Gastroesophageal sphincter (tissue), 4 donors: ENCODE measurements at regions not wholly inside any gene's neighbourhood (a gene's known extent, or its start where the extent isn't known, plus 50 kb on each side); places are given as distances from the start of the nearest gene placed in this dataset.

Experiments
- ATAC-seq: fragments of 150-250 bp; one replicate; pipeline ENCODE4 v1.9.1; 2016; ENCODE audit warnings: mild to moderate bottlenecking, moderate library complexity
- H3K27ac ChIP-seq, 4 donors: fragments of 200-600 bp; sonication (generic) in 3 of 4; 1 replicate in 3 of 4; 2 replicates in 1 of 4; pipeline ENCODE4 v1.5.1; 2016 to 2019
- H3K27me3 ChIP-seq: fragments of 200-600 bp; sonication (generic); one replicate; pipeline ENCODE4 v1.5.1; 2019
- H3K36me3 ChIP-seq, 2 donors: fragments of 200-600 bp; sonication (generic); one replicate each; pipeline ENCODE4 v1.5.1; 2019; ENCODE audit warnings: control low read depth in 1 of 2
- H3K4me1 ChIP-seq, 3 donors: fragments of 200-600 bp; sonication (generic); 1 replicate in 2 of 3; 2 replicates in 1 of 3; pipeline ENCODE4 v1.5.1; 2016 to 2019; ENCODE audit warnings: control low read depth in 2 of 3
- H3K4me3 ChIP-seq, 2 donors: fragments of 200-600 bp; sonication (generic); one replicate each; pipeline ENCODE4 v1.5.1; 2019; ENCODE audit warnings: mild to moderate bottlenecking in 1 of 2, moderate library complexity in 1 of 2
- H3K9me3 ChIP-seq, 3 donors: fragments of 200-600 bp; sonication (generic); one replicate each; pipeline ENCODE4 v1.5.1; 2017 to 2019; ENCODE audit warnings: control low read depth in 2 of 3
- CTCF ChIP-seq, 4 experiments: fragments of 200-600 bp in 2 of 4; fragments of 450-650 bp in 2 of 4; sonication (generic) in 1 of 4; IDR thresholded peaks; one replicate each; pipeline ENCODE4 v1.5.1; 2017 to 2019; ENCODE audit warnings: antibody characterized with exemption in 4 of 4, mild to moderate bottlenecking in 2 of 4, moderate library complexity in 2 of 4
- EP300 ChIP-seq: sonication (generic); formaldehyde crosslinking; IDR thresholded peaks from one replicate; pipeline ENCODE4 v1.6.1; 2017; ENCODE audit warnings: antibody characterized with exemption, mild to moderate bottlenecking
- POLR2A ChIP-seq, 2 donors: fragments of 450-650 bp; IDR thresholded peaks; one replicate each; pipeline ENCODE4 v1.6.1; 2017; ENCODE audit warnings: antibody characterized with exemption in 2 of 2, mild to moderate bottlenecking in 2 of 2, moderate library complexity in 1 of 2
- POLR2AphosphoS5 ChIP-seq: sonication (generic); formaldehyde crosslinking; IDR thresholded peaks from one replicate; pipeline ENCODE4 v1.6.1; 2017; ENCODE audit warnings: antibody characterized with exemption
- WGBS, 2 donors: methylation state at CpG; one replicate each; pipeline ENCODE4 v1.1.5; 2018; ENCODE audit warnings: low coverage in 1 of 2; 5-methylcytosine and 5-hydroxymethylcytosine counted together

DNA sequence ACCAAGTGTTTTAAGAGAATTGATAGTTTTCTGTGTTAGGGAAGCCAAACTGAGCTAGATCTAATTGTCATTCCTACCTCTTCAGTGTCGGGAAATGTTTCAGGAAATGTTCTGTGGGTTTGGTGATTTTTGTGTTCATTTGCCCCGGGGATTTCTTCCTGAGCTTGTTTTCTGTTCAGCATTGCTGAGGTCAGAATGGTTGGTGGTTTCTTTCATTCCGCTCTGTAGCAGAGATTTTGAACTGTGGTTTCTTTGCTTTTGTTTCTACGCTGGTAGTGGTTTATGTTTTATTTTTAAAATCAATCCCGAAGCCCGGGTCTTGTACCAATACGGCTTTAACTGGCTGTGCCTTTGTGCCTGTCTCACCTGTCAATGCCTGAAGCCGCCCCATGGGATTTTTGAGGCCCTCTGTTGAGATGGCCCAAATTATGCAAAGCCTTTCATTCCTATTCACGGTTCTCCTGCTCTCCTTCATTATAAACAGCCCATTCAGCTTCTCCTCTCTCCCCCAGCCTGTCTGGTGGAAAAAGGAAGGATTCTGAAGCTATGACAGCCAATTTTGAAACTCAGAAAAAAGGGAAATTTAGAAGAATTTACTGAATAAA lies 417.2 kb upstream of the KAZN start:
- TF ChIP-seq POLR2AphosphoS5: no peak
- no peak for TF ChIP-seq EP300
- no peak for TF ChIP-seq CTCF (IDR thresholded peaks at IDR 0.05)
- no peak for TF ChIP-seq POLR2A (IDR thresholded peaks at IDR 0.05)
- no peaks in the 10 kb centered on the region for H3K27me3 ChIP-seq
- WGBS, 2 donors: 72 to 73% methylated on average over 4 to 9 of the region's 9 CpGs
- no peak for ATAC-seq
- no peaks in the 10 kb centered on the region for H3K36me3 ChIP-seq
- H3K9me3 ChIP-seq: no peaks in the 10 kb centered on the region
- no peak overlapping the region for H3K27ac ChIP-seq
- no peaks in the 10 kb centered on the region for H3K4me1 ChIP-seq
- no peak overlapping the region for H3K4me3 ChIP-seq

DNA sequence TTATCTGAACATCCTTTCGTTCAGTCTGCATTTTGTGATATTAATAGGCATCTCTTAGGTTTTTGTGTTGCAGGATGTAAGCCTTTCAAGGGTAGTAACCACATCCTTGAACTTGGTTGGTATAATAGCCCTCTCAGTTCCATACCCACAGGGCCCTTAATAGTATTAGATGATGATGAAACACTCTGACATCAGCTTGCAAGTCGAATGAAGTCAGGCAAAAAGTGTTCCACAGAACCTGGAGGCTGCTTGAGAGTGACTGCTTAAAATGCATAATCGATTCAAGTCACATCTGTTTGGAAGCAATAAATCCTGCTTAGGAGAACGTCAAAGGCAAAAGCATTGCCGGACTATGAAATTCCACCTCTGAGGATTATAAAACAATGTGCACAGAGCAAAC lies 415.6 kb upstream of the KAZN start:
- Histone ChIP-seq H3K4me1 (no peaks in the 10 kb centered on the region), H3K27ac (no peak overlapping the region), H3K9me3 (no peaks in the 10 kb centered on the region), H3K4me3 (no peak overlapping the region), H3K36me3 (no peaks in the 10 kb centered on the region), H3K27me3 (no peaks in the 10 kb centered on the region)
- no peak for ATAC-seq
- no peak for TF ChIP-seq POLR2AphosphoS5
- no peak for TF ChIP-seq CTCF (IDR thresholded peaks at IDR 0.05)
- TF ChIP-seq POLR2A (IDR thresholded peaks at IDR 0.05): no peak
- TF ChIP-seq EP300: no peak
- WGBS, 2 donors: 79 to 80% methylated on average over 4 to 5 of the region's 5 CpGs

- WGBS, 2 donors: 87 to 88% methylated on average over 9 to 11 of the region's 11 CpGs
- Histone ChIP-seq H3K4me3 (no peak overlapping the region), H3K36me3 (no peaks in the 10 kb centered on the region), H3K27ac (no peak overlapping the region), H3K4me1 (no peaks in the 10 kb centered on the region), H3K9me3 (no peaks in the 10 kb centered on the region), H3K27me3 (no peaks in the 10 kb centered on the region)
- no peak for TF ChIP-seq POLR2A (IDR thresholded peaks at IDR 0.05)
- TF ChIP-seq CTCF (IDR thresholded peaks at IDR 0.05): no peak
- no peak for ATAC-seq
Observed at GRCh38 chr1:14183329-14183728, 415.2 kb upstream of the KAZN start.

GRCh38 chr1:14184454-14184853 lies 414.0 kb upstream of the KAZN start:
- Histone ChIP-seq H3K36me3 (no peaks in the 10 kb centered on the region), H3K9me3 (no peaks in the 10 kb centered on the region), H3K27me3 (no peaks in the 10 kb centered on the region), H3K4me1 (no peaks in the 10 kb centered on the region), H3K4me3 (no peak overlapping the region), H3K27ac (no peak overlapping the region)
- WGBS, 2 donors: 55 to 64% methylated on average over 2 to 5 of the region's 6 CpGs
- no peak for ATAC-seq
- TF ChIP-seq POLR2A (IDR thresholded peaks at IDR 0.05) (no peak), EP300 (no peak), CTCF (IDR thresholded peaks at IDR 0.05) (no peak), POLR2AphosphoS5 (no peak)

- H3K27ac ChIP-seq: no peak overlapping the region
- H3K9me3 ChIP-seq: no peaks in the 10 kb centered on the region
- H3K4me3 ChIP-seq: no peak overlapping the region
Observed at GRCh38 chr1:14189381-14189780, 409.1 kb upstream of the KAZN start.

More at GRCh38 chr1:14189381-14189780, 409.1 kb upstream of the KAZN start:
- no peak for ATAC-seq
- Histone ChIP-seq H3K27me3 (no peaks in the 10 kb centered on the region), H3K36me3 (no peaks in the 10 kb centered on the region), H3K4me1 (no peaks in the 10 kb centered on the region)
- no peak for TF ChIP-seq POLR2A (IDR thresholded peaks at IDR 0.05)
- TF ChIP-seq POLR2AphosphoS5: no peak
- no peak for TF ChIP-seq EP300
- no peak for TF ChIP-seq CTCF (IDR thresholded peaks at IDR 0.05)
- WGBS, 2 donors: 74 to 79% methylated on average over 2 to 4 of the region's 4 CpGs
